HCT116 (cell line): ENCODE measurements at regions not wholly inside any gene's neighbourhood (a gene's known extent, or its start where the extent isn't known, plus 50 kb on each side); places are given as distances from the start of the nearest gene placed in this dataset.
"Not testable (repeated sequence)": the region's sequence is repeated elsewhere in the genome, so short reads cannot be mapped to it uniquely, and the experiment has no call there.

Experiments used
- ATAC-seq: fragments of 200-7000 bp; cut with Tn5 transposase; 2 replicates; pipeline ENCODE4 v1.9.1; 2020; ENCODE audit warnings: mild to moderate bottlenecking, moderate library complexity
- BruUV-seq: library from RNA; stranded (reverse); fragments of 400-500 nt; replicated peaks from 2 replicates; lab custom pipeline; 2021; lab: Mats Ljungman, UMichigan
- CTCF ChIA-PET: fragments of 300-600 bp; sonication (Branson Sonifier 250); formaldehyde crosslinking; loops from one replicate; lab custom pipeline; 2021; ENCODE audit warnings: antibody characterized with exemption; lab: Charles Lee
- POLR2A ChIA-PET: fragments of 300-600, 350-600 bp; sonication (Branson Sonifier 250); formaldehyde crosslinking; loops from one replicate; lab custom pipeline; 2021; ENCODE audit warnings: antibody characterized with exemption; lab: Charles Lee
- RAD21 ChIA-PET, 2 experiments: fragments of 300-600 bp; sonication (Branson Sonifier 250); formaldehyde crosslinking; loops; one replicate each; lab custom pipeline; 2023; ENCODE audit warnings: low total read pairs in 2 of 2; ENCODE audit not compliant: uncharacterized antibody in 2 of 2, unreplicated experiment in 2 of 2, low non-redundant PET in 1 of 2; lab: Charles Lee
- DNase-seq: peaks from one replicate; pipeline ENCODE4 v3.0.0-alpha.2; 2010; ENCODE audit warnings: low read depth, low spot score
- H2AFZ ChIP-seq: fragments of 200-600 bp; shearing (Covaris generic), sonication (generic); 2 replicates; pipeline ENCODE4 v1.6.1; 2017; ENCODE audit warnings: low read depth, mixed run types, mixed read lengths, antibody characterized with exemption, low read length; ENCODE audit not compliant: poor library complexity, severe bottlenecking
- H3K27ac ChIP-seq: 2 replicates; pipeline ENCODE4 v1.5.1; 2012; ENCODE audit warnings: low read depth, low read length
- H3K27me3 ChIP-seq: fragments of 200-600 bp; sonication (generic); 2 replicates; pipeline ENCODE4 v1.6.1; 2016; ENCODE audit warnings: mixed run types, low read length, mixed read lengths; ENCODE audit not compliant: insufficient read depth
- H3K36me3 ChIP-seq, 2 experiments: fragments of 200-500 bp in 1 of 2; fragments of 200-600 bp in 1 of 2; sonication (Bioruptor generic) in 1 of 2; sonication (generic) in 1 of 2; 2 replicates each; pipeline versions ENCODE4 v1.5.1 to v1.6.1; 2014 to 2016; ENCODE audit warnings: low read length in 2 of 2, inconsistent platforms in 1 of 2, mixed read lengths in 1 of 2, mixed run types in 1 of 2; ENCODE audit not compliant: insufficient read depth in 2 of 2, control insufficient read depth in 1 of 2
- H3K4me1 ChIP-seq, 2 experiments: fragments of 200-600 bp in 1 of 2; sonication (generic) in 1 of 2; 2 replicates each; pipeline versions ENCODE4 v1.5.1 to v1.6.1; 2012 to 2017; ENCODE audit warnings: low read length in 2 of 2, inconsistent platforms in 1 of 2, mild to moderate bottlenecking in 1 of 2, mixed read lengths in 1 of 2, mixed run types in 1 of 2, moderate library complexity in 1 of 2; ENCODE audit not compliant: insufficient read depth in 2 of 2, control insufficient read depth in 1 of 2
- H3K4me2 ChIP-seq: fragments of 200-600 bp; sonication (generic); 2 replicates; pipeline ENCODE4 v1.6.1; 2017; ENCODE audit warnings: mixed run types, low read length, mixed read lengths
- H3K4me3 ChIP-seq, 2 experiments: fragments of 200-600 bp in 1 of 2; sonication (generic) in 1 of 2; replicated peaks in 1 of 2; 2 replicates each; pipeline ENCODE4 v1.5.1; 2011 to 2016; ENCODE audit warnings: low read length in 2 of 2, control low read depth in 1 of 2, low read depth in 1 of 2, mild to moderate bottlenecking in 1 of 2, mixed read lengths in 1 of 2, mixed run types in 1 of 2
- H3K79me2 ChIP-seq: fragments of 200-600 bp; sonication (generic); 2 replicates; pipeline ENCODE4 v1.6.1; 2017; ENCODE audit warnings: mild to moderate bottlenecking, mixed run types, low read length, moderate library complexity, mixed read lengths; ENCODE audit not compliant: insufficient read depth
- H3K9ac ChIP-seq: fragments of 200-600 bp; sonication (generic); 2 replicates; pipeline ENCODE4 v1.6.1; 2016; ENCODE audit warnings: low read length, mixed read lengths
- H3K9me2 ChIP-seq: fragments of 200-600 bp; sonication (generic), shearing (Covaris generic); 2 replicates; pipeline ENCODE4 v1.6.1; 2017; ENCODE audit warnings: mixed run types, mild to moderate bottlenecking, moderate library complexity; ENCODE audit not compliant: insufficient read depth
- H3K9me3 ChIP-seq, 2 experiments: fragments of 200-500 bp in 1 of 2; fragments of 200-600 bp in 1 of 2; sonication (Bioruptor generic) in 1 of 2; sonication (generic) in 1 of 2; 2 replicates each; pipeline ENCODE4 v1.6.1; 2014 to 2017; ENCODE audit warnings: low read length in 2 of 2, mixed read lengths in 2 of 2, inconsistent platforms in 1 of 2, low read depth in 1 of 2, mild to moderate bottlenecking in 1 of 2, mixed run types in 1 of 2, moderate library complexity in 1 of 2; ENCODE audit not compliant: control insufficient read depth in 1 of 2, insufficient read depth in 1 of 2
- H4K20me1 ChIP-seq: fragments of 200-600 bp; sonication (generic), shearing (Covaris generic); 2 replicates; pipeline ENCODE4 v1.6.1; 2017; ENCODE audit warnings: mixed run types, mild to moderate bottlenecking, moderate library complexity; ENCODE audit not compliant: insufficient read depth
- ATF3 ChIP-seq: IDR thresholded peaks from 2 replicates; pipeline ENCODE4 v1.6.1; 2012
- CBX3 ChIP-seq: IDR thresholded peaks from 2 replicates; pipeline ENCODE4 v1.6.1; 2012; ENCODE audit warnings: low read depth
- CEBPB ChIP-seq: IDR thresholded peaks from 2 replicates; pipeline ENCODE4 v1.6.1; 2012; ENCODE audit warnings: low read depth
- CTCF ChIP-seq, 3 experiments: fragments of 200-600 bp in 1 of 3; sonication (generic) in 1 of 3; IDR thresholded peaks in 2 of 3; conservative IDR thresholded peaks in 1 of 3; 2 replicates each; pipeline ENCODE4 v1.5.1; 2012 to 2017; ENCODE audit warnings: low read depth in 2 of 3, low read length in 2 of 3, antibody characterized with exemption in 1 of 3, borderline replicate concordance in 1 of 3, control low read depth in 1 of 3, mild to moderate bottlenecking in 1 of 3, mixed read lengths in 1 of 3, mixed run types in 1 of 3, moderate library complexity in 1 of 3; ENCODE audit not compliant: insufficient read depth in 1 of 3
- EGR1 ChIP-seq: IDR thresholded peaks from 2 replicates; pipeline ENCODE4 v1.6.1; 2012; ENCODE audit warnings: low read depth
- SP1 ChIP-seq: IDR thresholded peaks from 2 replicates; pipeline ENCODE4 v1.6.1; 2012; ENCODE audit warnings: low read depth
- YY1 ChIP-seq: IDR thresholded peaks from 2 replicates; pipeline ENCODE4 v1.6.1; 2011; ENCODE audit warnings: low read length, low read depth, moderate library complexity, mild to moderate bottlenecking; ENCODE audit not compliant: insufficient replicate concordance; ENCODE audit errors: extremely low read depth
- intact Hi-C: fragments of 100-400 bp; cut with micrococcal nuclease; formaldehyde crosslinking; loops from 2 replicates; pipeline ENCODE4 v1.10.0; 2022

GRCh38 chr2:136314240-136314639, 196.3 kb upstream of the CXCR4 start:
- CTCF ChIA-PET: no interaction called here
- H4K20me1 ChIP-seq: no peaks in the 10 kb centered on the region

GRCh38 chr2:136312568-136312967, 194.6 kb upstream of the CXCR4 start:
- BruUV-seq, RAD21 ChIA-PET, intact Hi-C loops: not testable (repeated sequence)

More at GRCh38 chr2:136314240-136314639, 196.3 kb upstream of the CXCR4 start:
- H3K79me2 ChIP-seq: no peaks in the 10 kb centered on the region
- no peaks in the 10 kb centered on the region for H3K9me2 ChIP-seq
- no peaks in the 10 kb centered on the region for H3K4me1 ChIP-seq
- no peak overlapping the region for H2AFZ ChIP-seq
- no peak overlapping the region for H3K9ac ChIP-seq
- TF ChIP-seq CBX3: no peak
- TF ChIP-seq SP1: no peak
- no peak for TF ChIP-seq CEBPB
- TF ChIP-seq YY1: no peak
- TF ChIP-seq CTCF (IDR thresholded peaks at IDR 0.05 in 2 of 3, conservative IDR thresholded peaks at IDR 0.05 in 1 of 3; ENCODE audit: borderline replicate concordance in 1 of 3, insufficient read depth in 1 of 3, low read depth in 2 of 3, low read length in 2 of 3): no peak
- no peak for TF ChIP-seq EGR1
- no peak for TF ChIP-seq ATF3
- TF ChIP-seq, all 23 proteins: peak for 0
- Histone ChIP-seq H3K36me3 (no peaks in the 10 kb centered on the region), H3K9me3 (no peaks in the 10 kb centered on the region), H3K27ac (no peak overlapping the region), H3K4me2 (no peak overlapping the region), H3K4me3 (no peak overlapping the region), H3K27me3 (peaks cover 5% of the 10 kb centered on the region; the same call in 1 of the 2 replicates)
- BruUV-seq: no TSS peak
- RAD21 ChIA-PET: no interaction called here
- intact Hi-C loops: no loop called here
- POLR2A ChIA-PET: no interaction called here
- DNase-seq (no peak), ATAC-seq (no peak)

More at GRCh38 chr2:136312568-136312967, 194.6 kb upstream of the CXCR4 start:
- H3K9me2 ChIP-seq, H3K36me3 ChIP-seq, H3K9me3 ChIP-seq, CTCF ChIA-PET, ATAC-seq, H2AFZ ChIP-seq, DNase-seq, POLR2A ChIA-PET, H3K9ac ChIP-seq, H3K27me3 ChIP-seq, H4K20me1 ChIP-seq, H3K4me1 ChIP-seq, H3K4me2 ChIP-seq, H3K79me2 ChIP-seq, H3K4me3 ChIP-seq, H3K27ac ChIP-seq: not testable (repeated sequence)
